Naive thymus-derived CD8-positive, alpha-beta T cell (primary cell): ENCODE measurements at regions not wholly inside any gene's neighbourhood (a gene's known extent, or its start where the extent isn't known, plus 50 kb on each side); places are given as distances from the start of the nearest gene placed in this dataset.

ENCODE experiments used
- ATAC-seq, 2 donors: fragments of 150-1000 bp; cut with Tn5 transposase in 1 of 2; sonication (Bioruptor Pico), chemical (Tn5 transposase) in 1 of 2; 1 replicate in 1 of 2; 2 replicates in 1 of 2; pipeline ENCODE4 v1.10.0; 2021; ENCODE audit warnings: mild to moderate bottlenecking in 2 of 2, moderate library complexity in 2 of 2
- POLR2A ChIA-PET: fragments of 350-600 bp; sonication (Branson Sonifier 250); formaldehyde crosslinking; loops from one replicate; lab custom pipeline; 2021; ENCODE audit warnings: antibody characterized with exemption; lab: Charles Lee
- DNase-seq, 10 donors: peaks; one replicate each; pipeline versions ENCODE4 v3.0.0 to v3.0.0-alpha.2; 2020 to 2022
- H3K27ac Mint-ChIP-seq, 10 donors: one replicate each; pipeline ENCODE4 v1.8.0; 2020 to 2022; ENCODE audit warnings: mild to moderate bottlenecking in 10 of 10, mixed read lengths in 10 of 10, moderate library complexity in 4 of 10, inconsistent platforms in 1 of 10
- H3K27me3 Mint-ChIP-seq, 5 donors: one replicate each; pipeline ENCODE4 v1.8.0; 2021 to 2022; ENCODE audit warnings: mixed read lengths in 5 of 5
- H3K36me3 Mint-ChIP-seq, 3 donors: one replicate each; pipeline ENCODE4 v1.8.0; 2020 to 2022; ENCODE audit warnings: mixed read lengths in 3 of 3, mild to moderate bottlenecking in 2 of 3, inconsistent platforms in 1 of 3
- H3K4me1 Mint-ChIP-seq, 4 donors: one replicate each; pipeline ENCODE4 v1.8.0; 2021 to 2022; ENCODE audit warnings: mixed read lengths in 4 of 4
- H3K4me3 Mint-ChIP-seq, 10 donors: one replicate each; pipeline ENCODE4 v1.8.0; 2020 to 2022; ENCODE audit warnings: mild to moderate bottlenecking in 10 of 10, mixed read lengths in 10 of 10, moderate library complexity in 6 of 10, inconsistent platforms in 1 of 10
- H3K9me3 Mint-ChIP-seq, 9 donors: one replicate each; pipeline ENCODE4 v1.8.0; 2020 to 2022; ENCODE audit warnings: mixed read lengths in 9 of 9, mild to moderate bottlenecking in 3 of 9, inconsistent platforms in 1 of 9, moderate library complexity in 1 of 9

GRCh38 chr6:166716910-166717617 lies 90.0 kb upstream of the RPS6KA2 start:
- no peak for ATAC-seq
- Mint-ChIP-seq H3K9me3 (peaks cover 0 to 11% (median 0%) of the 10 kb centered on the region in 9 donors), H3K4me3 (no peak overlapping the region), H3K27me3 (peaks cover 0 to 12% (median 2%) of the 10 kb centered on the region in 5 donors), H3K27ac (no peak overlapping the region), H3K36me3 (peaks cover 0 to 9% (median 0%) of the 10 kb centered on the region in 3 donors), H3K4me1 (no peaks in the 10 kb centered on the region)
- POLR2A ChIA-PET, result no interaction called here
- no peak for DNase-seq

- DNase-seq (no peak), ATAC-seq (no peak)
- peaks cover 0 to 22% (median 10%) of the 10 kb centered on the region in 9 donors for H3K9me3 Mint-ChIP-seq
- H3K27ac Mint-ChIP-seq, result no peak overlapping the region
- POLR2A ChIA-PET, result no interaction called here
- no peak overlapping the region for H3K4me3 Mint-ChIP-seq
- no peaks in the 10 kb centered on the region for H3K4me1 Mint-ChIP-seq
- H3K36me3 Mint-ChIP-seq, result peaks cover 0 to 18% (median 6%) of the 10 kb centered on the region in 3 donors
- peaks cover 0 to 12% (median 1%) of the 10 kb centered on the region in 5 donors for H3K27me3 Mint-ChIP-seq
These were observed 88.9 kb upstream of the RPS6KA2 start for GRCh38 chr6:166715992-166716391.

GRCh38 chr6:166715065-166715464 lies 88.0 kb upstream of the RPS6KA2 start:
- peaks cover 0 to 29% (median 11%) of the 10 kb centered on the region in 9 donors for H3K9me3 Mint-ChIP-seq
- POLR2A ChIA-PET, result no interaction called here
- no peaks in the 10 kb centered on the region for H3K4me1 Mint-ChIP-seq
- ATAC-seq (no peak), DNase-seq (no peak)
- H3K27ac Mint-ChIP-seq, result peak overlapping the region in 1 of 10 donors; percentile 12
- H3K36me3 Mint-ChIP-seq, result peaks cover 0 to 18% (median 6%) of the 10 kb centered on the region in 3 donors
- H3K27me3 Mint-ChIP-seq, result peaks cover 0 to 12% (median 0%) of the 10 kb centered on the region in 5 donors
- no peak overlapping the region for H3K4me3 Mint-ChIP-seq

GRCh38 chr6:166714581-166714980 lies 87.5 kb upstream of the RPS6KA2 start:
- no peak for ATAC-seq
- POLR2A ChIA-PET, result no interaction called here
- Mint-ChIP-seq H3K4me1 (no peaks in the 10 kb centered on the region), H3K9me3 (peaks cover 0 to 31% (median 11%) of the 10 kb centered on the region in 9 donors), H3K4me3 (no peak overlapping the region), H3K27ac (no peak overlapping the region), H3K36me3 (peaks cover 0 to 18% (median 6%) of the 10 kb centered on the region in 3 donors), H3K27me3 (peaks cover 0 to 12% (median 0%) of the 10 kb centered on the region in 5 donors)
- DNase-seq, result no peak

- no peak for DNase-seq
- Mint-ChIP-seq H3K4me3 (no peak overlapping the region), H3K9me3 (peaks cover 0 to 31% (median 11%) of the 10 kb centered on the region in 9 donors), H3K4me1 (no peaks in the 10 kb centered on the region), H3K27me3 (peaks cover 0 to 12% (median 0%) of the 10 kb centered on the region in 5 donors), H3K27ac (no peak overlapping the region), H3K36me3 (peaks cover 0 to 18% (median 6%) of the 10 kb centered on the region in 3 donors)
- no peak for ATAC-seq
- POLR2A ChIA-PET, result no interaction called here
These were observed 87.1 kb upstream of the RPS6KA2 start for GRCh38 chr6:166714187-166714510.

GRCh38 chr6:166713434-166714186 lies 86.6 kb upstream of the RPS6KA2 start:
- H3K27me3 Mint-ChIP-seq, result peaks cover 0 to 12% (median 0%) of the 10 kb centered on the region in 5 donors
- POLR2A ChIA-PET, result no interaction called here
- no peaks in the 10 kb centered on the region for H3K4me1 Mint-ChIP-seq
- no peak overlapping the region for H3K27ac Mint-ChIP-seq
- H3K36me3 Mint-ChIP-seq, result peaks cover 0 to 18% (median 6%) of the 10 kb centered on the region in 3 donors
- ATAC-seq, result no peak
- no peak overlapping the region for H3K4me3 Mint-ChIP-seq
- peaks cover 0 to 31% (median 11%) of the 10 kb centered on the region in 9 donors for H3K9me3 Mint-ChIP-seq
- DNase-seq, result no peak

GRCh38 chr6:166712286-166713228 lies 85.5 kb upstream of the RPS6KA2 start:
- Mint-ChIP-seq H3K9me3 (peaks cover 0 to 31% (median 11%) of the 10 kb centered on the region in 9 donors), H3K27me3 (peaks cover 0 to 12% (median 0%) of the 10 kb centered on the region in 5 donors), H3K4me3 (no peak overlapping the region), H3K4me1 (no peaks in the 10 kb centered on the region), H3K36me3 (peaks cover 0 to 18% (median 6%) of the 10 kb centered on the region in 3 donors), H3K27ac (no peak overlapping the region)
- POLR2A ChIA-PET, result no interaction called here
- ATAC-seq (no peak), DNase-seq (no peak)

GRCh38 chr6:166710084-166710483 lies 83.0 kb upstream of the RPS6KA2 start:
- peaks cover 4 to 8% (median 6%) of the 10 kb centered on the region in 5 donors for H3K27me3 Mint-ChIP-seq
- no peak for DNase-seq
- peaks cover 0 to 31% (median 11%) of the 10 kb centered on the region in 9 donors for H3K9me3 Mint-ChIP-seq
- POLR2A ChIA-PET, result no interaction called here
- peaks cover 0 to 18% (median 6%) of the 10 kb centered on the region in 3 donors for H3K36me3 Mint-ChIP-seq
- H3K4me3 Mint-ChIP-seq, result no peak overlapping the region
- no peak overlapping the region for H3K27ac Mint-ChIP-seq
- H3K4me1 Mint-ChIP-seq, result peaks cover 0 to 7% (median 0%) of the 10 kb centered on the region in 4 donors
- no peak for ATAC-seq

- H3K4me3 Mint-ChIP-seq, result no peak overlapping the region
- peaks cover 0 to 31% (median 11%) of the 10 kb centered on the region in 9 donors for H3K9me3 Mint-ChIP-seq
- POLR2A ChIA-PET, result no interaction called here
- H3K27ac Mint-ChIP-seq, result no peak overlapping the region
- peaks cover 0 to 18% (median 6%) of the 10 kb centered on the region in 3 donors for H3K36me3 Mint-ChIP-seq
- ATAC-seq, result no peak
- H3K27me3 Mint-ChIP-seq, result peaks cover 4 to 15% (median 9%) of the 10 kb centered on the region in 5 donors
- no peak for DNase-seq
- H3K4me1 Mint-ChIP-seq, result peaks cover 0 to 7% (median 0%) of the 10 kb centered on the region in 4 donors
These were observed 81.4 kb upstream of the RPS6KA2 start for GRCh38 chr6:166708460-166708859.

- Mint-ChIP-seq H3K4me1 (peaks cover 0 to 7% (median 0%) of the 10 kb centered on the region in 4 donors), H3K27ac (no peak overlapping the region), H3K4me3 (no peak overlapping the region), H3K36me3 (peaks cover 3 to 9% (median 6%) of the 10 kb centered on the region in 3 donors), H3K27me3 (peaks cover 4 to 15% (median 11%) of the 10 kb centered on the region in 5 donors), H3K9me3 (peaks cover 0 to 20% (median 7%) of the 10 kb centered on the region in 9 donors)
- DNase-seq (no peak), ATAC-seq (no peak)
- POLR2A ChIA-PET, result no interaction called here
These were observed 80.0 kb upstream of the RPS6KA2 start for GRCh38 chr6:166707045-166707444.

GRCh38 chr6:166705069-166705468 lies 78.0 kb upstream of the RPS6KA2 start:
- POLR2A ChIA-PET, result no interaction called here

GRCh38 chr6:166704171-166704570 lies 77.1 kb upstream of the RPS6KA2 start:
- Mint-ChIP-seq H3K9me3 (no peaks in the 10 kb centered on the region), H3K4me1 (peaks cover 2 to 7% (median 4%) of the 10 kb centered on the region in 4 donors), H3K27me3 (peaks cover 6 to 15% (median 11%) of the 10 kb centered on the region in 5 donors), H3K36me3 (peaks cover 0 to 3% (median 0%) of the 10 kb centered on the region in 3 donors), H3K27ac (no peak overlapping the region), H3K4me3 (no peak overlapping the region)
- POLR2A ChIA-PET, result no interaction called here
- ATAC-seq (no peak), DNase-seq (no peak)

More at GRCh38 chr6:166705069-166705468, 78.0 kb upstream of the RPS6KA2 start:
- Mint-ChIP-seq H3K27me3 (peaks cover 6 to 15% (median 11%) of the 10 kb centered on the region in 5 donors), H3K36me3 (peaks cover 0 to 3% (median 0%) of the 10 kb centered on the region in 3 donors), H3K27ac (no peak overlapping the region), H3K4me3 (no peak overlapping the region), H3K4me1 (peaks cover 2 to 7% (median 4%) of the 10 kb centered on the region in 4 donors), H3K9me3 (peaks cover 0 to 2% (median 0%) of the 10 kb centered on the region in 9 donors)
- DNase-seq, result no peak
- no peak for ATAC-seq
